Tongue (tissue), 1 donor: ENCODE measurements at regions not wholly inside any gene's neighbourhood (a gene's known extent, or its start where the extent isn't known, plus 50 kb on each side); places are given as distances from the start of the nearest gene placed in this dataset.
"Not testable (repeated sequence)": the region's sequence is repeated elsewhere in the genome, so short reads cannot be mapped to it uniquely, and the experiment has no call there.

Experiments
- DNase-seq: peaks from one replicate; pipeline ENCODE4 v3.0.0-alpha.2; 2015

DNA sequence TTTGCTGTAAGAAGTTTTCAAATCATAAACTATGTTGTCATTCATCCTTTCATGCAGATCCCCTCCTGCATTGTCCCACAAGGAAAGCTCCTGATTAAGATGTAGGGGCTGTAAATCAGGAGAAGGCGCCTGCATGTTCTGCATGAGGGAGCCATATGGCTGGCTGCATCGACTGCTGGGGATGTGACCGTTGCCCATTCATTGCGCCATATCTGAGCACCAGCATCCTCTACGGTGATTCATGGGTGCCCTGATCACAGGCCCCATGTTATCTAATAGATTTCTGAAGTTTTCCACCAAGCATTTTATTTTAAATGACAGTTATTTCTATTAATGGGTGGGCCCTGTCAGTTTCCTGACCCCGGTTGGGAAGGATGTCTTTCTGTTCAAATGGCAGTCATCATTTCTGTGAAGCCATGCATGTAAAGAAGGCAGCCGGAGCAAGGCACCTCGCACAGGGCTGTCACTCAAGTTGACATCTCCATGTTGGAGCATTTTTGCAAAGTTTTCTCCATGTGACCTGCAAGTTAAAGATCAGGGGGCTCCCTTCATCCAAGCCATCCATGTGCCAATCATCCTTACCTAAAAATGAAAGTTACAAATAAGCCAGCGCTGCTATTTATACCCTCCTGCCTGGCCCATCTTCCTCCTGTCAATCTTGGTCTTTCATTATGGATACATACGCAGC, 128.8 kb downstream of the TEX36 start:
- DNase-seq: no peak

DNA sequence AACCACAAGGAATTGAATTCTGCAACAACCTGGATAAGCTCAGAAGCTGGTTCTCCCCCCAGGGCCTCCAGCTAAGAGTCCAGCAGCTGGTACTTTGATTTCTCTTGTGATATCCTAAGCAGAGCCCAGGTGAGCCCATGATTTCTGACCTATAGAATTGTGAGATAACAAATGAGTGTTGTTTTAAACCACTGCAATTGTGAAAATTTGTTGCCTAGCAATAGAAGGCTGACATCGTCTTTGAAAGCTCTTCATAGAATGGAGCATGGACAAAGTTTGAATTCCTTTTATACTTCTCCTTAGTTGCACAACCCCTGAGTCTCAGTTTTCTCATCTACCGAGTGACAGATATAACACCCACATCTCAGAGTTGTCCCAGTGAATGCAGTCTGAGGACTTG, 129.9 kb downstream of the TEX36 start:
- no peak for DNase-seq

DNA sequence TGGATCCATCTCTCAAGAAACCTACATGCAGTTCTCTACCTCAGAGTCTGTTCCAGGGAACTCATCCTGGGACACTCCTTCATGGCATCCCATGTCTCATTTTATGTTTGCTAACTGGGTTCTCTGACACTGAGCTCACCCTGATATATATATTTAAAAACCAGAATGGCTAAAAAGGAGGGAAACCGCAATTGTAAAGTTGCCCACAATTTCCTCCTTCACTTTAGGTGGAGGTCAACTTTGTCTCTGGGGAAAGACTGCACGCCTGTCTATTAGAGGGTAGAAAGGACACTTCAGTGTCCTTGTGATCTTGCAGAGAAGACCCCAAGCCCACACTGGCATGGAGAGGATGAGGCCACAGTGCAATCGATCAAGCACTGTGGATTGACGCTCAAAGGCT, 131.7 kb downstream of the TEX36 start:
- DNase-seq: no peak

DNA sequence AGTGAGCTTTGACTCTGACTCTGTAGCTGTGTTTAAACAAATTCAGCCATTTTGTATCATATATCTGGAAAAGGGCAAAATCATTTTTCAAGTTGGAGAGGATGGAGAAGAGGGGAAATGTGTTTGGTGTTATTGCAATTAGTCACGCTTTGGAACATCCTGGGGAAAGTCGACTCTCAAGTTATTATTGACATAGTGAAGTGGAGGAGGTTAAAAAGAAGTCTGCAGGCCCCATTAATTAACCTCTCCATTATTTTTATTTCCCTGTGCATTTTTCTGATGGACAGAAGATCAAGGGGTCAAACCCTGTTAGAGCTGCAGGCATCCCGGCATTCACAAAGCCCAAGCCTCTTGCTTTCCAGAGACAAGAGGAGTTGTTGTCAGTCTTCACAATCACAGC, 132.6 kb downstream of the TEX36 start:
- DNase-seq: peak; percentile 15

DNA sequence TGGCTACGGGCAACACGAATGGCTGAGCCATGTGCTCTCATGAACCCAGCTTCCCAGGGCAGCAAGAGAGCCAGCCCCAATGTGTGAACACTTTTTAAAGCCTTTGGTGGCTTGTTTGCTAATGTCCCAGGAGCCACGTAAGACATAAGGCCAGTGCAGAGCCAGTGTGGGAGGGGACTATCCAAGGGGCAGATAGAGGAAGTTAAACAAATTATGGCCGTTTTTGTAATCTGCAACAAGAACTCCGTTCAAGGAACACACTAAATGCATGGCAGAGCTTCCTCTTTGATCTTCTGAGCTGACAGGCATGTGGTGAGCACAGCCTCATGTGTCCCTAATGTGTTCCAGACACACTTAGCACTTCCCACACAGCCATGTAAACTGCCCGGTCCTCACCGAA, 133.3 kb downstream of the TEX36 start:
- peak; percentile 29 for DNase-seq

DNA sequence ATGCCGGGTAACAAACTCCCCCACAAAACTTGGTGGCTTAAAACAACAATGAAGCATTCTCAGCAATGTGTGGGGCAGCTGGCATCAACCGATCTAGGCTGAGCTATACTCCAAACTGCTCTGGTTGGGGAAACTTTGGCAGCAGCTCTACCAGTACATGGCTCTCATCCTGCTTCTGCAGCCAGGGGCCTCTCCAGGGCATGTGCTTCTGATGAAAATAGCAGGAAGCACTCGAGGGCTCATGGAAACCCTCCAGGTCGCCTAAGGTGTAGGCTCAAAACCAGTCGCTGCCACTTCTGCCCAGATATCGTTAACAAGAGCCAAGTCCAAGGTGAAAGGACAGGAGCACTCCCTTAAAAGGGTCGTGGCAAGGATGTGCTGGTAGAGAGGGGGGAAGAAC, 134.1 kb downstream of the TEX36 start:
- DNase-seq: no peak

DNA sequence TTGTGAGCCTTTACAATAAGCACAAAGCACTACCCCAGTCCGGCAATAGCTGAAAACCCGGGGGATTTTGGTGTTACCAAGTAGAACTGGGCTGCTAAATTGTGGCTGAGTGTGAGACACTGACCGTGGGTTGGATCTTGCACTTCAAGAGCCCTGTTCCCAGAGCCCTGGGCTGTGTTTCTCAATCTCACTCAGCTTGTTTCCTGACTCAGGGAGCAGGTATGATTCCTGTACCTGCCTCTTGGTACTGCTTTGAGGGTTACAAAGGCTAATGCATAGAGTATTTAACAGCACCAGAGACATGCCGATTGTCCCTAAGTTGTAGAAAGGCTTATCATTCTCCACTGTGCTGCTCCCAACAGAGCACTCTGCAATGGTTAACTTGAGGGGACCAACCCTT, 134.6 kb downstream of the TEX36 start:
- DNase-seq: no peak

DNA sequence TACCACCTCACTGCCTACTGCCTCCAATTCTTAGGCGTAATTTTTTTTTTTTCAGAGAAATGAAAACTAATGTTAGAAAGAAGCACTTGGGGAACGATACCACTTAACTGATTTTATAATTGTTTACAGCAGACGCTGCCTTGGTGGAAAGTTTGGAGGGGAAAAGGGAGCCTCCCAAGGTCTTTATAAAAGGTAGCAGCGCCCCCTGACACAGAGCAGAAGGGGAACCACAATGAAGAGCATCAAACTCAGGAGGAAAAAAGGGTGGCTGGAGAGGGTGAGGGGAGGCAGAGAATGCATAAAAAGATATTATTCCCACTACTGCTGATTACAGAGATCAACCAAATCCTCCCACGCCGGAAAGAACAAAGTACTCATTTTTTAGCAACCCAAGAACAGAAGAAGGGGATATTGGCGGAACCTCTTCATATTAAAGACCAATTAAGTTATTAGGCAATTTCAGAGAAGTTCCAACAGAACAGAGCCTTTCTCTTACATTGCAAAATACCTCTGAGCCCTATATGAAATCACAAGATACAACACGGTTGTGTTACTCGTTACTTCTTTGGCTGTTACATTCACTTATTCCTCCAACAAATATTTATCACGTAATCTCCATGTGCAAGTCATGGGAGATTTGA, 135.8 kb downstream of the TEX36 start:
- DNase-seq: no peak

DNA sequence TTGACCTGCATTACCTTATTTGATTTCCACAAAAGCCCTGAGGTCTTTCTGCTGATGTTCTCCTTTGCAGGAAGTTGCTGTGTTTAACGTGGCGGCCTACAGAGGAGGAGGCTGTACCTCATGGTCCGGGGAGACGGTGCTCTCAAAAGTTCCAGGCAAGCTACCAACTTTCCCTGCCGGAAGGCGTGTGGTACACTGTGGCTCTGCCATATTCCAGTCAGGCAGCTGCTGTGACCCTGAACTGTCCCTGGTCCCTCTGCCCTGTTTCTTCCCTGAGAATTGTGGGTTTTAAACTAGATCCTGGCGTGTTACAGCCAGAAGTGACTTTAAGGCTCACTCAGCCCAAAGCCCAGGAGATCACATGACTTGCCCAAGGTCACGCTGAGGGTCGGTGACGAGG, 139.2 kb downstream of the TEX36 start:
- DNase-seq: peak; percentile 19

DNA sequence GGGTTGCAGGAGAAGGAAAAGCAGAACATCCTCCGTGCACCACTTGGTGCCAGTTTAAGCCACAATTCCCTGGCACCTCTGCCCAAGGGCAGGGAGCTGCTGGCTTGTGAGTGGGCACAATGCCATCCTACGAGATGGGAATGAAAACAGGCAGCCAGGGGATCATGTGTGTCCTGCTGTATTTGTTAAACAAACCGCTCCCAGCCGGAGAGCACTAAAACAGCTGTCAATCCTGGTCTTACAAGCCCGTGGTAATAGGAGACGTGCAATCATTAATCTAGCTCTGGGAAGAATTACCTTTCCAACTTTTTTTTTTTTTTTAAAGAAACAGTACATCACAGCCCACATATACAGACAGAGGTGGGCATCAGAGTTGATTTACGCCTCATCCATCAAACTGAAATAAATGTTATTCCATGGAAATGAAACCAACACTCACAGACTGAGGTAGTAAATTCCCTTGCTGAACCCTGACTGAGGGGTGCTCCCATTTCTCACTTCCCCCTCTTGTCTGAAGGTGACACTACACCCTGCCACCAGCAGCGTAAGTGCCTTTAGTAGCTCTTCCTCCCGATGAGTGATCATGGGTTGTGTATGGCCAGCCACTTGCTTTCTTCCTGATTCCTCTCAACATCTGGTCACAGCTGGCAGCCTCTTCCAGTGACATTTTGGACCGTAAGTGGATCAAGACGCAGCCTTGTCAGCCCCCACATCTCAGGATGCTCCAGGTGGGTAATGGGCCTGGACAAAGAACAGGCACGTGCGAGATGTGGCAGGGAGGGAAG, 143.8 kb downstream of the TEX36 start:
- peak; percentile 92 for DNase-seq

DNA sequence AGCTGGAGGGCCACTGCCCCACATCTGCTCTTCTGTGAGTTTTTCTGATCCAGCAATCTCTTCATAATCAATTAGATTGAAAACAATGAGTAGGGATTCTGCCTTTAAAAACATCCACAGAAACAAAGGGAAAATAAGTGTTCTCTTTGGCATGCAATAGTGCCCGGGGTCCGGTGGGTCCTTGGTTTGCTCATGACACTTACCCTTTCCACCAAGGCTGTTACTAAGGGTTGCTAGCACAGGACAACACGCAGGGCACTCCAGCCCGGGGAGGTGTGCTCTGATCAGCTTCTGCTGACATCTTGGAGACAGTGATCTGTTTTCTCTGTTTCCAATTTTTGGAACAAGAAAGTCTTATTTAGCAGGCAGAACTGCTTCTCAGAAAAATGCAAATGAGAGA, 146.7 kb downstream of the TEX36 start:
- DNase-seq: no peak

DNA sequence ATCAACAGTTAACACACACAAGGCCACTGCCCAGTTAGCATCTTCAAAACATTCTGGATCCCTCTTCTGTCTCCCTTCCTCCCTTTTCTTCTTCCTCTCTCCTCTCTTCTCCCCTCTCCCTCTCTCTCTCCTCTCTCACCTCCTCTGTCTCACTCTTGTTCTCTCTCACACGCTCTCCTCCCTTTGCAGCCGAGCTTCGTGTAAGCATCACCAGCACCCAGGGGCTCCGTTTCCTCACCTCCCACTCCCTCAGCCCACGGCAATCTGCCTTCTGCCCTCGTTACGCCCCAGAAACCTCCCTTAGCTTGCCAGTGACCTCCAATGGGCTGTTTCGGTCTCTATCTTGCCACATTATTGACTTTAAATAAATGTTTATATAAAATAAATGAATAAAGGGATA, 147.4 kb downstream of the TEX36 start:
- DNase-seq: no peak

DNA sequence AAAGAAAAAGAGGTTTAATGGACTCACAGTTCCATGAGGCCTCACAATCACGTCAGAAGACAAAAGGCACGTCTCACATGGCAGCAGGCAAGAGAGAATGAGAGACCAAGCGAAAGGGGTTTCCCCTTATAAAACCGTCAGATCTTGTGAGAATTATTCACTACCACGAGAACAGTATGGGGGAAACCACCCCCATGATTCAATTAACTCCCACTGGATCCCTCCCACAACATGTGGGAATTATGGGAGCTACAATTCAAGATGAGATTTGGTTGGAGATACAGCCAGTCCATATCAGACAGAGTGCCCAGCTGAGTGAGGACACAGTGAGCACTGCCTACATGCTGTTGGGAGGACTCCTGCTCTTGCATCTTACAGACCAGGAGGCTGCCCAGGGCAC, 148.4 kb downstream of the TEX36 start:
- DNase-seq: no peak

DNA sequence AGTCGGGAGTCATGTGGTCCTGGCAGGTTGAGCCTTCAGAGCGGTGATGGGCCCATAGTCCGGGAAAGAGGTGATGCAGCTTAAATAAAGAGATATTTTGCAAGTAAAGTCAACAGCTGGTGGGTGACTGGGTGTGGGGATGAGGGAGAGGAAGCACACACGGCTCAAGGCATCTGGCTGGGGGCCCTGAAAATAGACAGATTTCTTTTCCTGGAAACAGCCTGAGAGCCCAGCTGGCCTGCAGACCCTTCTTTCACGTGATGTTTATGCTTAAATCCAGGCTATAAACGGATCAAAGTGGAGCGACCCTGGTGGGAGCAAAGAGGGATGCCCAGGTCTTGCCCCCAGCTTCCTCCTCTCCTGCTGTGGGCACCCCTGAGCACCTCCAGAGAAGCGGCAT, 149.1 kb downstream of the TEX36 start:
- DNase-seq: peak; percentile 74

DNA sequence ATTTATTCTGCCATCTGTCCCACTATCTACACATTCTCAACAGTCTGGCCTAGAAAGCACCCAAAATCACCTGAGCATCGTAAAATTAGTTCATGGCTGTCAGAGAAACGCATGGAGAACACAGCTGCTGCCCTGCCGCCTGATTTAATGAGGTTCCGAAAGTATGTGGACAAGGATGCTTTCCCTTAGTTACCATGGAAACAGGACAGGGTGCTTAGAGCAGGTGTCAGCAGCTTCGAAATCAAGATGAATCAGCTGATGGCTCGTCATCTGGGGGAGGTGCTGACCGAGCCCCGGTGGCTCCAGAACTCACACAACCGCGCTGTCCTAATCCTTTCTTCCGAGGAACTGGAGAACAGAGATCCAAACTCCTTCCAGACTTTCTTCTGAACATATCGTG, 151.5 kb downstream of the TEX36 start:
- peak; percentile 34 for DNase-seq

DNA sequence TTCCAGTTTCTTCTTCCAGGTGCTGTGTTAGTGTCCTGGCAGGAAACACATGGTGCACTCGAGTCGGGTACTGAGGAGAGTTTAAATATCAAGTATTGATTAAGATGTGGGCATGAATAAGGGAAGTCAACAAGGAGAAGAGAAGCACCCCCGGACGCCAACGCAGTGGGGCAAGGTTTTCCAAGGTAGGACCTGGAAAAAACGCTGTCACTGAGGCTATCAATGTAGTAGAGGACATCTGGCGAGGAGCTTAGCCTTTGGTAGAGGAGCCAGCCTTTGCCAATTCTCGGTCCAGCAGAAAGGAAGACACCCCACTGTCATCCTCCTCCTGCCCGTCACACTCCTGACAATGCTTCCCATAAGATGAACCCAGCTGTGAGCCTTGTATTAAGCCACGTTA, 159.6 kb downstream of the TEX36 start:
- no peak for DNase-seq

DNA sequence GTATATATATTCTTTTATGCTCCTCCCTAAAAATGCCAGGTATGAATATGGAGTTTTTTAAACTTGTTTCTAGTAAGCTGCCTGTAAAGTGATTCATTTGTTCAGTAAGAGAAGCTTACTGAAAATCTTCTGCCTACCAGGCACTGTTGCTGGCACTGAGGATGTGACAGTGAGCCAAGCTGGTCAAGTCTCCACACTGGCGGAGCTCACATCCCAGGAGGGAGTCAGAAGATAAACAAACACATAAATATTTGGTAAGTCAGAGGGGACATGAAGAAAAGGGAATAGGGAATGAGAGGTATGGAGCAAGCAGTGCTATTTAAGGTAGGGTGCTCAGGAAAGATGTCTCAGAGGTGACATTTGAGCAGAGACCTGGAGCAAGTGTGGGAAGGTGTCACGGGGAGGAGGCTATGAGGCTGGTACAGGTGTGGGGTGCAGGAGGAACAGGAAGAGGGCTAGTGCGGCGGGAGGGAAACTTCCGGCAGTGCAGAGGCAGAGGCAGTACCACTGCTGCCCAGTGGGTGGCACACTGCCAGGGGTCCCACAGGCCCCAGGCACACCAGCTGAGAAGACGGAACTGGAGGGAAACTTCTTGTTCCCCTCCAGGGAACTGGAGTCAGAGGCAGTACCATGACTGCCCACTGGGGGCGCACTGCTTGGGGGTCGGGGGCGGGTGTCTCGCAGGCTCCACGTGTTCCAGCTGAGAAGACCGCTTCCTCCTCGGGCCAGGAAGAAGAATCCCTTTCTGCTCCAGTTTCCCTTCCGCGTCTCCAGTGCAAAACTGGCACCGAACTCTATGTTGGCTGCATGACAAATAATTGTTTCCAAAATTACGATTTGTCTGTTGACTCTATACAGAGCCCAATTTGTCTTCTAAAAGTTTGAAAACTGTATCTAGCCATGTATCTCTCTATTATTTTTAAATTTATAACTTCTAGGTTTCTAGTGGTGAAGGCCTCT, 161.0 kb downstream of the TEX36 start:
- DNase-seq: no peak

DNA sequence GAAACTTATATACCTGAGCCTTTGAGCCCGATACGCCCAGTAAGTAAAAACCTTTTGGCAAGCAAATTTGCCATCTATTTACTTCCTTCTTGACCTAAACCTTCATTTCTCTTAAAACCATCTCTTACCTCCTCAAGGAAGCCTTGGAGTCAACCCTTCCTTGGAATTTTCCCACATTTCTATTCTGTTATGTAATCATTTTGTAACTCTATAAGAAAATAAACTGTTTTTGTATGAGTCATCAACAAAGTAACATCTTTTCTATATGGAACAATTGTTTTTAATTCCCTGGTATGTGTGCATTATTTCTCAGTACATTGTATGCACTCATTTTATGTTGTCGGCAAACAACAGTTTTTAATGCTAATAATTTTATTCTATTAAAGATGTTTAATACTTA, 162.0 kb downstream of the TEX36 start:
- no peak for DNase-seq

DNA sequence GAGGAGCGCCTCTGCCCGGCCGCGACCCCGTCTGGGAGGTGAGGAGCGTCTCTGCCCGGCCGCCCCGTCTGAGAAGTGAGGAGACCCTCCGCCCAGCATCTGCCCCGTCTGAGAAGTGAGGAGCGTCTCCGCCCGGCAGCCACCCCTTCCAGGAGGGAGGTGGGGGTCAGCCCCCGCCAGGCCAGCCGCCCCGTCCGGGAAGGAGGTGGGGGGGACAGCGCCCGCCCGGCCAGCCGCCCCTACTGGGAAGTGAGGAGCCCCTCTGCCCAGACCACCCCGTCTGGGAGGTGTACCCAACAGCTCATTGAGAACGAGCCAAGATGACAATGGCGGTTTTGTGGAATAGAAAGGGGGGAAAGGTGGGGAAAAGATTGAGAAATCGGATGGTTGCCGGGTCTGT, 164.6 kb downstream of the TEX36 start:
- not testable (repeated sequence) for DNase-seq

DNA sequence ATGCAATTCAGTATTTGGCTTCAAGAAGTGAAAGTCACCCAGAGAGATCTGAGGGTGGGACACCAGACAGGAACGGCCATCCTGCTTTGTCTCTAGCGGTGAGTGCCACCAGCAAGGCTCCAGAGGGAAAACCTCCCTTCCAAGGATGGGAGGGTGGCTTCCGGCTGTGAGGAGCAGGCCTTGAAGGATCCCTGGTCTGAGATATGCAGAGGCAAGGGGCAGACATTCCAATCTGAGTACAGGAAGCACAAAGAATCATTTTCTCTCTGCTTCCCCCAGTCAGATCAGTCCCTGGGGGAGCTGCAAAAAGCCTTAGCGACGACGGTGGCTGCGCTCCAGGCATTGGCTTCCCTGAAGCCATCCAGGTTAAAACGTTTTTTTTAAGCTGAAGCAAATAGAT, 167.4 kb downstream of the TEX36 start:
- no peak for DNase-seq

DNA sequence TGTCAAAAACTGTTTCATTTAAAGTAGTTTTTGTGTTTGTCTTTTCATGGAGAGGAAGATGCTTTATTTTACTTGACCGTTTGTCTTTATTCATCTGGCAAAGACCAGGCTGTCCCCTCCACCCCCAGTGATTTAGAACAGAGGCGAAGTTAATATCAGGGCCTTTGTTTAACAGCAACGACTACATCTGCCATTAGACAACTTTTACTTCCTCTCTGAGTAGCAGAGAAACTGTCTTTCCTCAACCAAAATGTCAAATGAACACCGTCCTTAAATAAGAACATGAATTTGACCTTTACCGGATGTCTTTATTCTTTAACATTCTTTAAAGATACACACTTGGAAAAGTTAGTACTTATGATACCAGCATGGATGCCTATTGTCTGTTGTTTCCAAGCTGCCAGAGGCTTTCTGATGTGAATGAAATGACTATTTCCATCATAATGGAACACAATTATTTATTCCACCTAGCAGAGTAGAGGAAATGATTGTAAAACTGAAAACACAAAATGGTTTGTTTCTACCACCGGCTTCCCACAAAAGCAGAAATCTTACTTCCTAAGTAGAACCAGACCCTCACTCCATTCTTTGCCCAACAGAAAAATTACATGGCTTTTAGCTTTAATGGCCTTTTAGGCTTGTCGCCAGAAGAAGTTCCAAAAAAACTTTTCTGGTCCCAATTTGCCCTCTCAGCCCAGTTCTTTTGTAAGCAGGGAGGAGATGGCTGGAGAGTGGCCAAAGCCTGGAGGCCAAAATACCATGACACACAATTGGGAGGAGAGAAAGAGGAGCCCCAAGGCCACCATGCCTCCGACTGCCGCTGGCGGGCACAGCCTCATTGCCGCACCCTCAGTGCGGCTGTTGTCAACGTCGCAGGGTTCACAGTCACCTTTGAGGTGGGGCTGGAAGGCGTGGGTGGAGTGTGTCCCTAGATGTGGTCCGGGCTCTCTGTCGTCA, 168.5 kb downstream of the TEX36 start:
- DNase-seq: peak; percentile 51
